K562 (cell line): ENCODE measurements at regions not wholly inside any gene's neighbourhood (a gene's known extent, or its start where the extent isn't known, plus 50 kb on each side); places are given as distances from the start of the nearest gene placed in this dataset.

Experiments
- ATAC-seq: fragments of 200-7000 bp; cut with Tn5 transposase; 3 replicates; pipeline ENCODE4 v1.9.1; 2020; ENCODE audit warnings: moderate library complexity
- BruUV-seq: library from RNA; stranded (reverse); fragments of 400-500 nt; replicated peaks from 2 replicates; lab custom pipeline; 2021; lab: Mats Ljungman, UMichigan
- CTCF ChIA-PET: fragments of 300-600 bp; formaldehyde crosslinking; extraction: SDS; loops from one replicate; lab custom pipeline; 2021; ENCODE audit warnings: low intra/inter-chr PET ratio; lab: Yijun Ruan, JAX
- POLR2A ChIA-PET: fragments of 300-600, 350-650 bp; sonication (Branson Sonifier 250); formaldehyde crosslinking; extraction: SDS; loops from one replicate; lab custom pipeline; 2021; ENCODE audit warnings: antibody characterized with exemption, inconsistent platforms; lab: Yijun Ruan, JAX
- DNase-seq, 4 experiments: peaks; one replicate each; pipeline versions ENCODE4 v3.0.0 to v3.0.0-alpha.2; 2011 to 2018; ENCODE audit warnings: low spot score in 3 of 4, mixed read lengths in 3 of 4; ENCODE audit errors: extremely low read depth in 1 of 4
- FAIRE-seq: peaks from 2 replicates; lab custom pipeline; 2011; peaks lifted over from hg19 to GRCh38; lab: Jason Lieb, UNC
- H2AFZ ChIP-seq: 2 replicates; pipeline ENCODE4 v1.6.0; 2011; ENCODE audit warnings: low read depth, low read length, control low read depth, inconsistent platforms
- H3K27ac ChIP-seq: fragments of 200-600 bp; 3 replicates; pipeline ENCODE4 v1.8.0; 2011; ENCODE audit warnings: low read depth, mild to moderate bottlenecking, control low read depth, inconsistent platforms, low read length, moderate library complexity, mixed read lengths; ENCODE audit errors: extremely low read depth
- H3K27me3 ChIP-seq, 2 experiments: fragments of 300-600 bp in 1 of 2; 2 replicates in 1 of 2; 3 replicates in 1 of 2; pipeline versions ENCODE4 v1.6.0 to v1.8.0; 2011; ENCODE audit warnings: inconsistent platforms in 2 of 2, low read length in 2 of 2, mild to moderate bottlenecking in 1 of 2, mixed read lengths in 1 of 2, moderate library complexity in 1 of 2; ENCODE audit not compliant: control insufficient read depth in 2 of 2, insufficient read depth in 2 of 2
- H3K36me3 ChIP-seq: fragments of 300-600 bp; 3 replicates; pipeline ENCODE4 v1.8.0; 2011; ENCODE audit warnings: mild to moderate bottlenecking, low read length, inconsistent platforms; ENCODE audit not compliant: control insufficient read depth, insufficient read depth
- H3K4me1 ChIP-seq, 2 experiments: fragments of 200-600 bp in 1 of 2; replicated peaks in 1 of 2; 2 replicates in 1 of 2; 3 replicates in 1 of 2; pipeline versions ENCODE4 v1.5.1 to v1.8.0; 2011; ENCODE audit warnings: inconsistent platforms in 2 of 2, low read length in 2 of 2, mild to moderate bottlenecking in 1 of 2, mixed read lengths in 1 of 2, moderate library complexity in 1 of 2; ENCODE audit not compliant: control insufficient read depth in 2 of 2, insufficient read depth in 2 of 2
- H3K4me2 ChIP-seq: 2 replicates; pipeline ENCODE4 v1.6.1; 2011; ENCODE audit warnings: low read length, control low read depth, inconsistent platforms, mixed read lengths; ENCODE audit not compliant: insufficient read depth
- H3K4me3 ChIP-seq: fragments of 200-600 bp; sonication (generic), shearing (Covaris generic); 2 replicates; pipeline ENCODE4 v1.5.1; 2016; ENCODE audit warnings: control low read depth, inconsistent platforms
- H3K79me2 ChIP-seq: fragments of 200-600 bp; 3 replicates; pipeline ENCODE4 v1.8.0; 2011; ENCODE audit warnings: low read length, inconsistent platforms; ENCODE audit not compliant: control insufficient read depth, insufficient read depth
- H3K9ac ChIP-seq, 2 experiments: 2 replicates each; pipeline versions ENCODE4 v1.6.0 to v1.6.1; 2011; ENCODE audit warnings: low read depth in 2 of 2, low read length in 2 of 2, control low read depth in 1 of 2, inconsistent platforms in 1 of 2, mild to moderate bottlenecking in 1 of 2, mixed read lengths in 1 of 2; ENCODE audit not compliant: insufficient read depth in 1 of 2
- H3K9me1 ChIP-seq: one replicate; pipeline ENCODE4 v1.6.0; 2011; ENCODE audit warnings: inconsistent platforms, mild to moderate bottlenecking, low read length, moderate library complexity; ENCODE audit not compliant: control insufficient read depth, insufficient read depth
- H3K9me3 ChIP-seq: replicated peaks from 2 replicates; pipeline ENCODE4 v1.5.1; 2011; ENCODE audit warnings: low read depth, low read length, inconsistent platforms; ENCODE audit not compliant: control insufficient read depth, insufficient read depth
- H4K20me1 ChIP-seq: replicated peaks from 2 replicates; pipeline ENCODE4 v1.6.1; 2011; ENCODE audit warnings: low read length, inconsistent platforms, mixed read lengths; ENCODE audit not compliant: control insufficient read depth, insufficient read depth
- CHAMP1 ChIP-seq: fragments of 450-650 bp; IDR thresholded peaks from 2 replicates; pipeline ENCODE4 v1.6.1; 2016; ENCODE audit warnings: mild to moderate bottlenecking
- CTBP1 ChIP-seq: fragments of 450-650 bp; IDR thresholded peaks from 2 replicates; pipeline ENCODE4 v1.6.1; 2016; ENCODE audit warnings: borderline replicate concordance
- ETV6 ChIP-seq, 3 experiments: fragments of 150-350 bp in 1 of 3; sonication (generic) in 1 of 3; formaldehyde crosslinking in 1 of 3; IDR thresholded peaks; 2 replicates each; pipeline versions ENCODE4 v1.6.1 to v1.8.0; 2014 to 2022; ENCODE audit warnings: borderline replicate concordance in 2 of 3, low read depth in 2 of 3, antibody characterized with exemption in 1 of 3, low read length in 1 of 3, mild to moderate bottlenecking in 1 of 3, missing genetic modification reagents in 1 of 3
- FOXK1 ChIP-seq: sonication (generic); formaldehyde crosslinking; IDR thresholded peaks from 2 replicates; pipeline ENCODE4 v1.8.0; 2022; ENCODE audit warnings: missing genetic modification reagents, mild to moderate bottlenecking, borderline replicate concordance
- HNRNPUL1 ChIP-seq: fragments of 200-400 bp; formaldehyde crosslinking; IDR thresholded peaks from 2 replicates; pipeline ENCODE4 v1.6.1; 2017; ENCODE audit warnings: low read length
- JUNB ChIP-seq: fragments of 450-650 bp; formaldehyde crosslinking; conservative IDR thresholded peaks from 2 replicates; pipeline ENCODE4 v1.4.0; 2020; ENCODE audit warnings: mild to moderate bottlenecking
- KLF1 ChIP-seq: fragments of 450-650 bp; IDR thresholded peaks from 2 replicates; pipeline ENCODE4 v1.6.1; 2016; ENCODE audit warnings: missing genetic modification characterization, missing compliant biosample characterization
- MEF2A ChIP-seq: IDR thresholded peaks from 2 replicates; pipeline ENCODE4 v1.6.1; 2011; ENCODE audit warnings: low read depth, mild to moderate bottlenecking, low read length, moderate library complexity; ENCODE audit not compliant: control insufficient read depth
- MTA2 ChIP-seq: fragments of 450-650 bp; IDR thresholded peaks from 2 replicates; pipeline ENCODE4 v1.6.1; 2016; ENCODE audit warnings: low read depth
- SMARCC2 ChIP-seq: fragments of 450-650 bp; IDR thresholded peaks from 2 replicates; pipeline ENCODE4 v1.6.1; 2017; ENCODE audit warnings: antibody characterized with exemption, moderate library complexity, mild to moderate bottlenecking, low read depth
- ZBTB1 ChIP-seq: sonication (generic); formaldehyde crosslinking; IDR thresholded peaks from 2 replicates; pipeline ENCODE4 v1.8.1; 2023; ENCODE audit warnings: missing genetic modification reagents, low read depth, mild to moderate bottlenecking, borderline replicate concordance
- ZNF444 ChIP-seq: fragments of 250-450 bp; sonication (Bioruptor Pico); IDR thresholded peaks from 2 replicates; pipeline ENCODE4 v1.4.0; 2020; ENCODE audit warnings: mild to moderate bottlenecking, moderate library complexity
- ZNF589 ChIP-seq: fragments of 200-800 bp; sonication (Bioruptor generic); IDR thresholded peaks from 2 replicates; pipeline ENCODE4 v1.6.1; 2016; ENCODE audit warnings: low read depth, missing genetic modification characterization, missing compliant biosample characterization
- WGBS: fragments of 100-300 bp; shearing (Covaris generic); methylation state at CpG from one replicate; pipeline ENCODE4 v1.1.6; 2016; ENCODE audit warnings: low coverage, mixed read lengths; ENCODE audit not compliant: insufficient coverage; ENCODE audit errors: missing lambda C conversion rate; 5-methylcytosine and 5-hydroxymethylcytosine counted together
- in situ Hi-C: fragments of 300-500 bp; cut with MboI; formaldehyde crosslinking; loops from 4 replicates; pipeline ENCODE4 v1.15.0; 2018; ENCODE audit warnings: inconsistent platforms, mixed read lengths
- intact Hi-C: fragments of 100-400 bp; cut with micrococcal nuclease; formaldehyde crosslinking; loops from 2 replicates; pipeline ENCODE4 v1.14.2; 2022
- TF ChIP-seq, protein P1 (sequence below): IDR thresholded peaks from 2 replicates; pipeline ENCODE4 v1.6.1; 2011; ENCODE audit warnings: borderline replicate concordance, low read depth, mild to moderate bottlenecking, moderate library complexity, low read length; ENCODE audit not compliant: insufficient read depth, poor library complexity, severe bottlenecking
- TF ChIP-seq, protein P2 (sequence below): sonication (generic); formaldehyde crosslinking; IDR thresholded peaks from 2 replicates; pipeline ENCODE4 v1.8.0; 2023; ENCODE audit warnings: mild to moderate bottlenecking, missing genetic modification reagents

DNA sequence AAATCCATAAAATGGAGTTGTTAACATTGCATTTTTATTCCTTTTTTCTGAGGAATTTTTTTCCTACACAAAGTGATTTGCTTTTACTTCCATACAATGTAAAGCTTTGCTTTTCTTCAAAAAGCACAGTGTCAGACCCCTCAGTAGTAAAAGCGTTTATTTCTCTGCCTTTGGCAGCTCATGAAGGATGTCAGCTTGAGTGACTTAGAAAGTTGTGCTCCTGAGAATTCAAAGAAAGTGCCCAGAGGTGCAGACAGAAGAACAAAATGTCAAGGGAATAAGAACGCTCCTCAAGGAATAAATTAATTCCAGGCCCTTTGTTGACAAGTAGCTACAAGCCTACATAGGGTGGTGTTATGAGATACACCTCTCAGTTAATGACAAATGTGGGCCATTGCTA is 369.3 kb upstream of the ADARB2 start:
- WGBS = 0% methylated on average over 2 of the region's 2 CpGs
- intact Hi-C loops = no loop called here
- FAIRE-seq = no peak
- TF ChIP-seq MEF2A = no peak
- TF ChIP-seq HNRNPUL1 = no peak
- TF ChIP-seq SMARCC2 = no peak
- no peak for TF ChIP-seq MTA2
- no peak for TF ChIP-seq CTBP1
- no peak for TF ChIP-seq KLF1 (tag)
- no peak for TF ChIP-seq ZBTB1 (CRISPR knock-in tag)
- TF ChIP-seq FOXK1 (CRISPR knock-in tag) = no peak
- TF ChIP-seq ETV6 (IDR thresholded peaks at IDR 0.05; ENCODE audit: borderline replicate concordance in 1 of 2, low read depth in 2 of 2, low read length in 1 of 2) = no peak
- TF ChIP-seq ETV6 (CRISPR knock-in tag; IDR thresholded peaks at IDR 0.05; ENCODE audit: borderline replicate concordance) = no peak
- TF ChIP-seq CHAMP1 = no peak
- TF ChIP-seq ZNF444 = no peak
- no peak for TF ChIP-seq ZNF589
- no peak for TF ChIP-seq JUNB
- TF ChIP-seq, protein P1, sequence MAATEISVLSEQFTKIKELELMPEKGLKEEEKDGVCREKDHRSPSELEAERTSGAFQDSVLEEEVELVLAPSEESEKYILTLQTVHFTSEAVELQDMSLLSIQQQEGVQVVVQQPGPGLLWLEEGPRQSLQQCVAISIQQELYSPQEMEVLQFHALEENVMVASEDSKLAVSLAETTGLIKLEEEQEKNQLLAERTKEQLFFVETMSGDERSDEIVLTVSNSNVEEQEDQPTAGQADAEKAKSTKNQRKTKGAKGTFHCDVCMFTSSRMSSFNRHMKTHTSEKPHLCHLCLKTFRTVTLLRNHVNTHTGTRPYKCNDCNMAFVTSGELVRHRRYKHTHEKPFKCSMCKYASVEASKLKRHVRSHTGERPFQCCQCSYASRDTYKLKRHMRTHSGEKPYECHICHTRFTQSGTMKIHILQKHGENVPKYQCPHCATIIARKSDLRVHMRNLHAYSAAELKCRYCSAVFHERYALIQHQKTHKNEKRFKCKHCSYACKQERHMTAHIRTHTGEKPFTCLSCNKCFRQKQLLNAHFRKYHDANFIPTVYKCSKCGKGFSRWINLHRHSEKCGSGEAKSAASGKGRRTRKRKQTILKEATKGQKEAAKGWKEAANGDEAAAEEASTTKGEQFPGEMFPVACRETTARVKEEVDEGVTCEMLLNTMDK = no peak
- TF ChIP-seq, protein P2, sequence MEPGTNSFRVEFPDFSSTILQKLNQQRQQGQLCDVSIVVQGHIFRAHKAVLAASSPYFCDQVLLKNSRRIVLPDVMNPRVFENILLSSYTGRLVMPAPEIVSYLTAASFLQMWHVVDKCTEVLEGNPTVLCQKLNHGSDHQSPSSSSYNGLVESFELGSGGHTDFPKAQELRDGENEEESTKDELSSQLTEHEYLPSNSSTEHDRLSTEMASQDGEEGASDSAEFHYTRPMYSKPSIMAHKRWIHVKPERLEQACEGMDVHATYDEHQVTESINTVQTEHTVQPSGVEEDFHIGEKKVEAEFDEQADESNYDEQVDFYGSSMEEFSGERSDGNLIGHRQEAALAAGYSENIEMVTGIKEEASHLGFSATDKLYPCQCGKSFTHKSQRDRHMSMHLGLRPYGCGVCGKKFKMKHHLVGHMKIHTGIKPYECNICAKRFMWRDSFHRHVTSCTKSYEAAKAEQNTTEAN (CRISPR knock-in tag) = no peak

More for the DNA sequence above, 369.3 kb upstream of the ADARB2 start:
- in situ Hi-C loops = no loop called here
- Histone ChIP-seq H2AFZ (no peak overlapping the region), H3K9me3 (no peaks in the 10 kb centered on the region; the same call in 1 of the 2 replicates), H3K9ac (no peak overlapping the region), H3K79me2 (no peaks in the 10 kb centered on the region), H3K27ac (no peak overlapping the region), H3K9me1 (no peaks in the 10 kb centered on the region), H3K36me3 (no peaks in the 10 kb centered on the region), H4K20me1 (no peaks in the 10 kb centered on the region), H3K27me3 (no peaks in the 10 kb centered on the region), H3K4me3 (no peak overlapping the region), H3K4me1 (no peaks in the 10 kb centered on the region), H3K4me2 (no peak overlapping the region)
- no peak for ATAC-seq
- ChIA-PET POLR2A (no interaction called here), CTCF (no interaction called here)
- no peak for DNase-seq
- no TSS peak for BruUV-seq
